Keratinocyte (primary cell): ENCODE measurements at regions not wholly inside any gene's neighbourhood (a gene's known extent, or its start where the extent isn't known, plus 50 kb on each side); places are given as distances from the start of the nearest gene placed in this dataset.

Experiments used
- CTCF ChIP-seq, 3 experiments: IDR thresholded peaks in 1 of 3; conservative IDR thresholded peaks in 1 of 3; optimal IDR thresholded peaks in 1 of 3; 2 replicates in 2 of 3; 3 replicates in 1 of 3; pipeline versions ENCODE3 to v1.5.1; 2011; ENCODE audit warnings: low read length in 3 of 3, mild to moderate bottlenecking in 3 of 3, moderate library complexity in 2 of 3, control low read depth in 1 of 3, inconsistent platforms in 1 of 3; ENCODE audit not compliant: insufficient read depth in 2 of 3; ENCODE audit errors: extremely low read depth in 1 of 3
- EZH2 ChIP-seq: IDR thresholded peaks from one replicate; pipeline ENCODE4 v1.6.1; 2012; ENCODE audit warnings: inconsistent platforms, mild to moderate bottlenecking, low read length, moderate library complexity

GRCh38 chr5:38151878-38152277 lies 106.5 kb upstream of the EGFLAM start:
- no peak for TF ChIP-seq CTCF (optimal IDR thresholded peaks at IDR 0.05 in 1 of 3, IDR thresholded peaks at IDR 0.05 in 1 of 3, conservative IDR thresholded peaks at IDR 0.05 in 1 of 3; ENCODE audit: extremely low read depth in 1 of 3, insufficient read depth in 2 of 3, low read length in 3 of 3)
- TF ChIP-seq EZH2: no peak
